ENCODE measurements at regions not wholly inside any gene's neighbourhood (a gene's known extent, or its start where the extent isn't known, plus 50 kb on each side); places are given as distances from the start of the nearest gene placed in this dataset.
A peak's percentile ranks its signal among the peaks of the same experiment; 100 is the strongest.

DNA sequence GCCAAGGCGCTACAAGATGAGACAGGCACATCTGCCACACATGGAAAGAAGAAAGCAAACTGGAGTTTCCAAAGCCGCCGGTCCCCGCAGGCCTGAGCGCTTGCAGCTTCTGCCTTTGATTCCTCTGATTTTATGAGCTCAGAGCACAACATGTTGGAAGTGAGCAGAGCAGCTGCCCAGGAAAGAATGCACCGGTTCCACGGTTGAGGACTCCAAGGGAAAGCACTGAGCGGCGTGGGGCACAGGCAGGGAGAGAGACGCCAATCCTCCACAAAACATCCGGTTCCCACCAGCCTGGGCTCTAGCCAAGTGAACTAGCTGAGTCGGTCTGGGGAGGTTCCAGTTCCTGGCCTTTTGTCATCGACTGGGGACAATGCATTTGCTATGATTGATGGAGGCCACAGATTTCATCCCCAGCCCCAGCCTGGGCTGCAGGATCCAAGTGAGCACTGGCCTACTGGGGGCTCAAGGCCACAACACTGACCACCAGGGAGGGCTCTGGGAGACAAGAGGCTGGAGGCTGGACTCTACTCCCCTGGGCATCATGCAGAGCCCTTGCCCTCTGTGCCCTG, 253.1 kb upstream of the IRF2BP2 start:
- no peak overlapping the region for H3K4me3 ChIP-seq (ENCODE audit: low read length)
- no peaks in the 10 kb centered on the region for H3K27me3 ChIP-seq (ENCODE audit: control insufficient read depth, insufficient read depth, low read length)
- 4% methylated on average over 10 of the region's 13 CpGs for WGBS (ENCODE audit: insufficient coverage)
- peak overlapping the region; percentile 88 for H3K27ac ChIP-seq (ENCODE audit: low read length)
- peaks cover 6% of the 10 kb centered on the region for H3K9me3 ChIP-seq (replicated peaks; ENCODE audit: control insufficient read depth, low read depth, low read length)
- H3K36me3 ChIP-seq (ENCODE audit: control insufficient read depth, insufficient read depth, low read length) = no peaks in the 10 kb centered on the region
- DNase-seq = peak; percentile 90
- H3K4me1 ChIP-seq (ENCODE audit: control insufficient read depth, insufficient read depth, low read length) = peaks cover 25% of the 10 kb centered on the region

GRCh38 chr1:234862360-234862943, 252.5 kb upstream of the IRF2BP2 start:
- 19% methylated on average over 5 of the region's 7 CpGs for WGBS (ENCODE audit: insufficient coverage)
- peaks cover 6% of the 10 kb centered on the region for H3K9me3 ChIP-seq (replicated peaks; ENCODE audit: control insufficient read depth, low read depth, low read length)
- no peaks in the 10 kb centered on the region for H3K27me3 ChIP-seq (ENCODE audit: control insufficient read depth, insufficient read depth, low read length)

GRCh38 chr1:234861761-234862160, 251.8 kb upstream of the IRF2BP2 start:
- H3K27me3 ChIP-seq (ENCODE audit: control insufficient read depth, insufficient read depth, low read length) = no peaks in the 10 kb centered on the region
- WGBS (ENCODE audit: insufficient coverage) = no CpG with 5 or more reads among the region's 4 CpGs
- DNase-seq = no peak
- no peak overlapping the region for H3K4me3 ChIP-seq (ENCODE audit: low read length)
- peaks cover 6% of the 10 kb centered on the region for H3K9me3 ChIP-seq (replicated peaks; ENCODE audit: control insufficient read depth, low read depth, low read length)
- H3K36me3 ChIP-seq (ENCODE audit: control insufficient read depth, insufficient read depth, low read length) = no peaks in the 10 kb centered on the region
- H3K27ac ChIP-seq (ENCODE audit: low read length) = no peak overlapping the region
- peaks cover 25% of the 10 kb centered on the region for H3K4me1 ChIP-seq (ENCODE audit: control insufficient read depth, insufficient read depth, low read length)

More at GRCh38 chr1:234862360-234862943, 252.5 kb upstream of the IRF2BP2 start:
- H3K4me1 ChIP-seq (ENCODE audit: control insufficient read depth, insufficient read depth, low read length) = peaks cover 24% of the 10 kb centered on the region
- H3K36me3 ChIP-seq (ENCODE audit: control insufficient read depth, insufficient read depth, low read length) = no peaks in the 10 kb centered on the region
- H3K27ac ChIP-seq (ENCODE audit: low read length) = peak overlapping the region; percentile 88
- DNase-seq = no peak
- H3K4me3 ChIP-seq (ENCODE audit: low read length) = no peak overlapping the region

DNA sequence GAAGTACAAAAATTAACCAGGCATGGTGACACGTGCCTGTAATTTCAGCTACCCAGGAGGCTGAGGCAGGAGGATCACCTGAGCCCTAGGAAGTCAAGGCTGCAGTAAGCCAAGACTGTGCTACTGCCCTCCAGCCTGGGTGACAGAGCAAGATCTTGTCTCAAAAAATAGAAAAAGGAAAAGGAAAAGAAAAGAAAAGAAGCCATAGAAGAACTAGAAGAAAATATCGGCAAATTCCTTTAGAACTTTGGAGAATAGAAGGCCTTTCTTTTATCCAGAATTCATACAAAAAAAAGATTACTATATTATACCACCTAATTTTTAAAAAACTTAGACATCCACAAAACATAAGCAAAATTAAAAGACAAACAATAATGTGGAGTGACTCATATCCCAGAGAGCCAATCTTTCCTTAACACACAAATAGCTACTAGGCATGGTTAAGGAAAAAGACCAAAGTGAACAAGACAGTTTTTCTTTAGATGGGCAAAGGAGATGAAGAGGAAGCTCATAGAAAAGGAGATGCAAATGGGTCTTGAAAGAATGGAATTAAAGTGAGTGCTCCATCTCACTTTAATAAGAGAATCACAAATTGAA, 251.1 kb upstream of the IRF2BP2 start:
- Histone ChIP-seq H3K4me1 (ENCODE audit: control insufficient read depth, insufficient read depth, low read length) (peaks cover 31% of the 10 kb centered on the region), H3K27ac (ENCODE audit: low read length) (no peak overlapping the region), H3K9me3 (replicated peaks; ENCODE audit: control insufficient read depth, low read depth, low read length) (peaks cover 6% of the 10 kb centered on the region), H3K4me3 (ENCODE audit: low read length) (no peak overlapping the region), H3K36me3 (ENCODE audit: control insufficient read depth, insufficient read depth, low read length) (no peaks in the 10 kb centered on the region), H3K27me3 (ENCODE audit: control insufficient read depth, insufficient read depth, low read length) (no peaks in the 10 kb centered on the region)
- no CpG with 5 or more reads among the region's 2 CpGs for WGBS (ENCODE audit: insufficient coverage)
- no peak for DNase-seq

DNA sequence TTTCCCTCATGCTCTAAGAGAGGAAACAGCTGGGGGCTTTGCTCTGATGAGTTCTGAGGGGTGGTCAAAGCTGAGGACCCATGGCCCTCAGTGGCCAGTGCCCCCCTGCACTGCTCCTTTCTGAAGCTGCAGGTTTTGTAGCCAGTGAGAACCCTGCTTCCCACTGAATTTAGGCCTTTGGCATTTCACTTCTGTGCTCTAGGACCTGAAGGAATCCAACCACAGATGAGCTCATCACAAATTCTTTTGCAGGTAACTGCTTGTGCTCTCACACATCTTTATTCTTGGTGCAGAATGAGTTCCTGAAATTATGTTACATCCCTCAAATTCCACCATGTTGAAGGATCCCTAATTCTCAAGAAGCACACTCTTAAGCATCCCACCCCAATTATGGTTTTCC, 248.7 kb upstream of the IRF2BP2 start:
- H3K9me3 ChIP-seq (replicated peaks; ENCODE audit: control insufficient read depth, low read depth, low read length) = peaks cover 3% of the 10 kb centered on the region
- peaks cover 29% of the 10 kb centered on the region for H3K4me1 ChIP-seq (ENCODE audit: control insufficient read depth, insufficient read depth, low read length)
- no peaks in the 10 kb centered on the region for H3K27me3 ChIP-seq (ENCODE audit: control insufficient read depth, insufficient read depth, low read length)
- DNase-seq = no peak
- H3K4me3 ChIP-seq (ENCODE audit: low read length) = no peak overlapping the region
- no peaks in the 10 kb centered on the region for H3K36me3 ChIP-seq (ENCODE audit: control insufficient read depth, insufficient read depth, low read length)
- H3K27ac ChIP-seq (ENCODE audit: low read length) = no peak overlapping the region

DNA sequence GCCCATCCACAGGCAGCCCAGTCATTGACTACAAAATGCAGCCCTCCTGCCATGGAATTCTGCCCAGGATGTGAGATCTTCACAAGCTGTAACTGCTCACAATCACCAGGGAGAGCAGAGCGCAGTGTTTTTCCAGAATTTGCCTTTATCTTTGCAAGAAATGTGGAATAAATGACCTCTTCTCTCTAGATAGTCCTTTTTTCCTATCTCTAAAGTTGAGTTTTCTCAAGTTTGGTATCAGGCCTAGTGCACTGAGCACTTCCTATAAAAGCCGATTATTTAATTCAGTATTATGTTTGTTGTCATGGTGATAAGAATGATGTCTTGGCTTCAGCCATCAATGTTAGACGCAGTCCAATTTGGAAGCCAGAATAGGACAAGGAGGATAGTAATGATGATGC, 246.9 kb upstream of the IRF2BP2 start:
- Histone ChIP-seq H3K27ac (ENCODE audit: low read length) (peak overlapping the region; percentile 90), H3K9me3 (replicated peaks; ENCODE audit: control insufficient read depth, low read depth, low read length) (peaks cover 3% of the 10 kb centered on the region), H3K36me3 (ENCODE audit: control insufficient read depth, insufficient read depth, low read length) (no peaks in the 10 kb centered on the region), H3K27me3 (ENCODE audit: control insufficient read depth, insufficient read depth, low read length) (no peaks in the 10 kb centered on the region), H3K4me3 (ENCODE audit: low read length) (no peak overlapping the region), H3K4me1 (ENCODE audit: control insufficient read depth, insufficient read depth, low read length) (peaks cover 16% of the 10 kb centered on the region)
- 40% methylated on average over 1 of the region's 3 CpGs for WGBS (ENCODE audit: insufficient coverage)
- peak; percentile 96 for DNase-seq

DNA sequence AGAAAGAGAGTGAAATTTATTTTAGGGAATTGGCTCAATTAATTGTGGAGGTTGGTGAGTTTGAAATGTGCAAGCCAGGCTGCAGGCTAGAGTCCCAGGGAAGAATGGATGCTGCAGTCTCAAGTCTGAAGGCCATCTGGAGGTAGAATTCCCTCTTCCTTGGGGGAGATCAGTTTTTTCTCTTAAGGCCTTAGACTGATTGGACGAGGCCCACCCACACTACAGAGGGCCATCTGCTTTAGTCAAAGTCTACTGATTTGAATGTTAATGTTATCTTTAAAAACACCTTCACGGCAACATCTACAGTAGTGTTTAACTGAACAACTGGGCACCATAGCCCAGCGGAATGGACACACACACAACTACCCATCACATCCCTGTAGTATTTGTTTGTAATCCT, 245.9 kb upstream of the IRF2BP2 start:
- WGBS (ENCODE audit: insufficient coverage) = no CpG with 5 or more reads among the region's 3 CpGs
- Histone ChIP-seq H3K4me3 (ENCODE audit: low read length) (no peak overlapping the region), H3K27ac (ENCODE audit: low read length) (peak overlapping the region; percentile 90), H3K27me3 (ENCODE audit: control insufficient read depth, insufficient read depth, low read length) (no peaks in the 10 kb centered on the region), H3K4me1 (ENCODE audit: control insufficient read depth, insufficient read depth, low read length) (peaks cover 17% of the 10 kb centered on the region), H3K9me3 (replicated peaks; ENCODE audit: control insufficient read depth, low read depth, low read length) (peaks cover 1% of the 10 kb centered on the region), H3K36me3 (ENCODE audit: control insufficient read depth, insufficient read depth, low read length) (no peaks in the 10 kb centered on the region)
- DNase-seq = no peak

DNA sequence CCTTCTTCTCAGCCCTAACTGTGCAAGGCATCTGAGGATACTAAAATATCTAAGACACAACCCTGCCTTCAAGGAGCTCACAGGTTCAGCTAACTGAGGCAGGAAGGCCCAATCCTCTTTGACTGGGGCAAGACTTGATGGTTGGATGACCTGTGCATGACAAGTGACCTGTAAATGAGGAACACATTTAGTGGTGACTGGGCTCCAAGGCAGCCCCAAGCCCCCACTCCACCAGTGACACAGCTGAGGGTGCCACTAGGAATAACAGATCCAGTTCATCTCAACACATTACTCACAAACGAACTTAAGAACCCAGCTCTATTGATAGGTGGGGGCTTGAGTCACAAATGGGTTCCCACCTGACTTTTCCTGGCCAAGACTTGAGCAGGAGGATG, 244.7 kb upstream of the IRF2BP2 start:
- H3K9me3 ChIP-seq (replicated peaks; ENCODE audit: control insufficient read depth, low read depth, low read length) = no peaks in the 10 kb centered on the region
- no CpG with 5 or more reads among the region's 1 CpG for WGBS (ENCODE audit: insufficient coverage)
- H3K36me3 ChIP-seq (ENCODE audit: control insufficient read depth, insufficient read depth, low read length) = no peaks in the 10 kb centered on the region
- no peak for DNase-seq
- no peak overlapping the region for H3K27ac ChIP-seq (ENCODE audit: low read length)
- H3K27me3 ChIP-seq (ENCODE audit: control insufficient read depth, insufficient read depth, low read length) = no peaks in the 10 kb centered on the region
- H3K4me3 ChIP-seq (ENCODE audit: low read length) = no peak overlapping the region
- peaks cover 17% of the 10 kb centered on the region for H3K4me1 ChIP-seq (ENCODE audit: control insufficient read depth, insufficient read depth, low read length)

- Histone ChIP-seq H3K36me3 (ENCODE audit: control insufficient read depth, insufficient read depth, low read length) (no peaks in the 10 kb centered on the region), H3K27me3 (ENCODE audit: control insufficient read depth, insufficient read depth, low read length) (no peaks in the 10 kb centered on the region), H3K27ac (ENCODE audit: low read length) (no peak overlapping the region), H3K4me1 (ENCODE audit: control insufficient read depth, insufficient read depth, low read length) (peaks cover 17% of the 10 kb centered on the region), H3K9me3 (replicated peaks; ENCODE audit: control insufficient read depth, low read depth, low read length) (no peaks in the 10 kb centered on the region), H3K4me3 (ENCODE audit: low read length) (no peak overlapping the region)
- 60% methylated on average over 1 of the region's 6 CpGs for WGBS (ENCODE audit: insufficient coverage)
- peak; percentile 42 for DNase-seq
These were observed 244.1 kb upstream of the IRF2BP2 start for GRCh38 chr1:234853906-234854644.

DNA sequence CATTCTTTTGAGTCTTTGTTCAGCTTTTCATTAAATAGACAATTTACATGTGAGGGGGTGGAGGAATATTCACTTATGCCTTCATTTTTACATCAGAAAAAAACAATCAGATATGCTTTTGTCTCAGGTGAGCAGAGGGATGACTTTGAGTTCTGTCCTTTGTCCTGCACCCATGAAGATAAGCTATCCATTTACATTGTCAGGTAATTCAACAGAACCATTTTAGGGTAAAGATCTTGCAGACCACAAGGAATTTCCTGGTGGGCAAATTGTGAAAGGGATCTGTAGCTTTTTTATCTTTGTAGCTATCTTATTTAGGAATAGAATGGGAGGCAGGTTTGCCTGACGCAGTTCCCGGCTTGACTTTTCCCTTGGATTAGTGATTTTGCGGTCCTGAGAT, 242.7 kb upstream of the IRF2BP2 start:
- Histone ChIP-seq H3K27me3 (ENCODE audit: control insufficient read depth, insufficient read depth, low read length) (no peaks in the 10 kb centered on the region), H3K9me3 (replicated peaks; ENCODE audit: control insufficient read depth, low read depth, low read length) (no peaks in the 10 kb centered on the region), H3K36me3 (ENCODE audit: control insufficient read depth, insufficient read depth, low read length) (no peaks in the 10 kb centered on the region), H3K27ac (ENCODE audit: low read length) (no peak overlapping the region), H3K4me3 (ENCODE audit: low read length) (no peak overlapping the region), H3K4me1 (ENCODE audit: control insufficient read depth, insufficient read depth, low read length) (peaks cover 17% of the 10 kb centered on the region)
- WGBS (ENCODE audit: insufficient coverage) = no CpG with 5 or more reads among the region's 3 CpGs
- DNase-seq = no peak
